Testis (tissue), 2 donors: ENCODE measurements at regions not wholly inside any gene's neighbourhood (a gene's known extent, or its start where the extent isn't known, plus 50 kb on each side); places are given as distances from the start of the nearest gene placed in this dataset.

Source experiments
- CTCF ChIP-seq, 3 experiments: fragments of 450-650 bp in 2 of 3; fragments of 200-600 bp in 1 of 3; sonication (generic) in 1 of 3; IDR thresholded peaks; one replicate each; pipeline ENCODE4 v1.5.1; 2016 to 2019; ENCODE audit warnings: antibody characterized with exemption in 3 of 3, mild to moderate bottlenecking in 2 of 3, moderate library complexity in 1 of 3
- POLR2A ChIP-seq: fragments of 450-650 bp; IDR thresholded peaks from one replicate; pipeline ENCODE4 v1.6.1; 2017; ENCODE audit warnings: antibody characterized with exemption, mild to moderate bottlenecking, moderate library complexity

- TF ChIP-seq CTCF (IDR thresholded peaks at IDR 0.05) (no peak), POLR2A (no peak)
These were observed 526.5 kb upstream of the NUDT12 start for GRCh38 chr5:104088876-104089778.
